CD14-positive monocyte (primary cell): ENCODE measurements at regions not wholly inside any gene's neighbourhood (a gene's known extent, or its start where the extent isn't known, plus 50 kb on each side); places are given as distances from the start of the nearest gene placed in this dataset.

Source experiments
- DNase-seq, 3 donors: peaks; one replicate each; pipeline ENCODE4 v3.0.0-alpha.2; 2011 to 2022
- H2AFZ ChIP-seq: 2 replicates; pipeline ENCODE4 v1.6.0; 2012; ENCODE audit warnings: mild to moderate bottlenecking, low read depth, low read length, inconsistent platforms; ENCODE audit not compliant: insufficient read depth, poor library complexity, severe bottlenecking
- H3K27ac ChIP-seq, 2 donors: 1 replicate in 1 of 2; 2 replicates in 1 of 2; pipeline ENCODE4 v1.5.1; 2012 to 2013; ENCODE audit warnings: low read length in 2 of 2, control low read depth in 1 of 2, inconsistent platforms in 1 of 2, low read depth in 1 of 2, mild to moderate bottlenecking in 1 of 2
- H3K27me3 ChIP-seq, 2 donors: one replicate each; pipeline versions ENCODE4 v1.6.0 to v1.6.1; 2011 to 2013; ENCODE audit warnings: low read length in 2 of 2; ENCODE audit not compliant: control insufficient read depth in 2 of 2, insufficient read depth in 2 of 2
- H3K36me3 ChIP-seq, 2 donors: replicated peaks in 1 of 2; 1 replicate in 1 of 2; 2 replicates in 1 of 2; pipeline versions ENCODE4 v1.5.1 to v1.6.1; 2012 to 2013; ENCODE audit warnings: low read length in 2 of 2, control low read depth in 1 of 2, inconsistent platforms in 1 of 2, mild to moderate bottlenecking in 1 of 2; ENCODE audit not compliant: insufficient read depth in 2 of 2, control insufficient read depth in 1 of 2
- H3K4me1 ChIP-seq, 2 donors: 1 replicate in 1 of 2; 2 replicates in 1 of 2; pipeline versions ENCODE4 v1.5.1 to v1.6.1; 2012 to 2013; ENCODE audit warnings: low read length in 2 of 2, control low read depth in 1 of 2, inconsistent platforms in 1 of 2, mild to moderate bottlenecking in 1 of 2, moderate library complexity in 1 of 2; ENCODE audit not compliant: insufficient read depth in 2 of 2, control insufficient read depth in 1 of 2
- H3K4me2 ChIP-seq: replicated peaks from 2 replicates; pipeline ENCODE3; 2012; ENCODE audit warnings: low read length, moderate library complexity, mild to moderate bottlenecking; ENCODE audit not compliant: poor library complexity, severe bottlenecking; ENCODE audit errors: extremely low read depth
- H3K4me3 ChIP-seq, 3 experiments: fragments of 200-600 bp in 1 of 3; sonication (generic) in 1 of 3; replicated peaks in 1 of 3; 1 replicate in 2 of 3; 2 replicates in 1 of 3; pipeline ENCODE4 v1.5.1; 2011 to 2013; ENCODE audit warnings: low read length in 3 of 3, mild to moderate bottlenecking in 3 of 3, control low read depth in 2 of 3, low read depth in 2 of 3, inconsistent platforms in 1 of 3, moderate library complexity in 1 of 3
- H3K79me2 ChIP-seq: 2 replicates; pipeline ENCODE4 v1.6.0; 2012; ENCODE audit warnings: mild to moderate bottlenecking, control low read depth, inconsistent platforms, low read length, moderate library complexity; ENCODE audit not compliant: insufficient read depth
- H3K9ac ChIP-seq: 2 replicates; pipeline ENCODE4 v1.6.0; 2017; ENCODE audit warnings: low read length, mild to moderate bottlenecking; ENCODE audit not compliant: insufficient read depth, poor library complexity, severe bottlenecking
- H3K9me3 ChIP-seq, 2 donors: replicated peaks in 1 of 2; 1 replicate in 1 of 2; 2 replicates in 1 of 2; pipeline versions ENCODE4 v1.5.1 to v1.6.1; 2012 to 2013; ENCODE audit warnings: low read length in 2 of 2, control low read depth in 1 of 2; ENCODE audit not compliant: control insufficient read depth in 1 of 2, insufficient read depth in 1 of 2
- H4K20me1 ChIP-seq: 2 replicates; pipeline ENCODE4 v1.6.0; 2012; ENCODE audit warnings: mild to moderate bottlenecking, low read length, control low read depth, moderate library complexity; ENCODE audit not compliant: insufficient read depth
- H3K27ac Mint-ChIP-seq, 7 donors: one replicate each; pipeline ENCODE4 v1.8.0; 2020; ENCODE audit warnings: mild to moderate bottlenecking in 7 of 7, mixed read lengths in 7 of 7, moderate library complexity in 6 of 7, inconsistent platforms in 2 of 7
- H3K27me3 Mint-ChIP-seq, 3 donors: one replicate each; pipeline ENCODE4 v1.8.0; 2021 to 2022; ENCODE audit warnings: low read depth in 3 of 3, mild to moderate bottlenecking in 3 of 3, mixed read lengths in 3 of 3, moderate library complexity in 3 of 3, inconsistent platforms in 1 of 3
- H3K36me3 Mint-ChIP-seq, 2 donors: one replicate each; pipeline ENCODE4 v1.8.0; 2020; ENCODE audit warnings: mixed read lengths in 2 of 2, inconsistent platforms in 1 of 2, mild to moderate bottlenecking in 1 of 2
- H3K4me1 Mint-ChIP-seq: one replicate; pipeline ENCODE4 v1.8.0; 2020; ENCODE audit warnings: mild to moderate bottlenecking, mixed read lengths
- H3K4me3 Mint-ChIP-seq, 2 donors: one replicate each; pipeline ENCODE4 v1.8.0; 2020; ENCODE audit warnings: mild to moderate bottlenecking in 2 of 2, mixed read lengths in 2 of 2, moderate library complexity in 1 of 2
- H3K9me3 Mint-ChIP-seq, 7 donors: one replicate each; pipeline ENCODE4 v1.8.0; 2020 to 2022; ENCODE audit warnings: mixed read lengths in 7 of 7, mild to moderate bottlenecking in 6 of 7, moderate library complexity in 6 of 7, inconsistent platforms in 2 of 7
- WGBS: methylation state at CpG from one replicate; pipeline ENCODE4 v1.1.5; 2013; ENCODE audit warnings: missing lambda C conversion rate; ENCODE audit not compliant: insufficient coverage; 5-methylcytosine and 5-hydroxymethylcytosine counted together
- intact Hi-C, 2 donors: fragments of 100-400 bp; cut with micrococcal nuclease; formaldehyde crosslinking; loops; one replicate each; pipeline versions ENCODE4 v1.15.0 to v1.15.1; 2023
- TF ChIP-seq, protein P1 (sequence below): fragments of 200-600 bp; IDR thresholded peaks from one replicate; pipeline ENCODE4 v1.8.0; 2022; ENCODE audit warnings: antibody characterized with exemption, mild to moderate bottlenecking

DNA sequence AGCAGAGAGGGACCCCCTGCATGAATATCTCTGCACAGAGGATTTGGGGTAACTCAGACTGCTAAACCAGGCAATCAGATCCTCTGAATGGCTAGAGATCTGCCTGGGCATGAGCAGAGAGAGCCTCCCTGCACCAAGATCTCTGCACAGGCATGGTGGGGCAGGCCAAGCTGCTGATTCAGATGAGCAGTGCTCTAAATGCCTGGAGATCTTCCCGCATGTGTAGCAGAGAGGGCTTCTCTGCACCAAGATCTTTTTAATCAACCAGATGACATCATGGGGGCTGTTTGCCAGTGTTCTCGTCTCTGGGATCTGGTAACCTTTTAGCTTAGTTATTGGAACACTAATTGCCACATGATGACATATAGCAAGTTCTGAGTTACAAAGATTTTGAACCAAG is 301.3 kb upstream of the GALNT5 start:
- no peak overlapping the region for H3K27ac Mint-ChIP-seq
- Histone ChIP-seq H3K4me3 (no peak overlapping the region), H4K20me1 (no peaks in the 10 kb centered on the region), H3K4me2 (no peak overlapping the region), H3K4me1 (no peaks in the 10 kb centered on the region), H3K27me3 (no peaks in the 10 kb centered on the region), H3K9me3 (peaks cover 26 to 31% of the 10 kb centered on the region in 2 donors), H2AFZ (no peak overlapping the region), H3K27ac (no peak overlapping the region), H3K79me2 (no peaks in the 10 kb centered on the region), H3K36me3 (no peaks in the 10 kb centered on the region), H3K9ac (no peak overlapping the region)
- H3K27me3 Mint-ChIP-seq = no peaks in the 10 kb centered on the region
- TF ChIP-seq, protein P1, sequence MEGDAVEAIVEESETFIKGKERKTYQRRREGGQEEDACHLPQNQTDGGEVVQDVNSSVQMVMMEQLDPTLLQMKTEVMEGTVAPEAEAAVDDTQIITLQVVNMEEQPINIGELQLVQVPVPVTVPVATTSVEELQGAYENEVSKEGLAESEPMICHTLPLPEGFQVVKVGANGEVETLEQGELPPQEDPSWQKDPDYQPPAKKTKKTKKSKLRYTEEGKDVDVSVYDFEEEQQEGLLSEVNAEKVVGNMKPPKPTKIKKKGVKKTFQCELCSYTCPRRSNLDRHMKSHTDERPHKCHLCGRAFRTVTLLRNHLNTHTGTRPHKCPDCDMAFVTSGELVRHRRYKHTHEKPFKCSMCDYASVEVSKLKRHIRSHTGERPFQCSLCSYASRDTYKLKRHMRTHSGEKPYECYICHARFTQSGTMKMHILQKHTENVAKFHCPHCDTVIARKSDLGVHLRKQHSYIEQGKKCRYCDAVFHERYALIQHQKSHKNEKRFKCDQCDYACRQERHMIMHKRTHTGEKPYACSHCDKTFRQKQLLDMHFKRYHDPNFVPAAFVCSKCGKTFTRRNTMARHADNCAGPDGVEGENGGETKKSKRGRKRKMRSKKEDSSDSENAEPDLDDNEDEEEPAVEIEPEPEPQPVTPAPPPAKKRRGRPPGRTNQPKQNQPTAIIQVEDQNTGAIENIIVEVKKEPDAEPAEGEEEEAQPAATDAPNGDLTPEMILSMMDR = no peak
- peaks cover 4 to 17% (median 12%) of the 10 kb centered on the region in 7 donors for H3K9me3 Mint-ChIP-seq
- H3K36me3 Mint-ChIP-seq = no peaks in the 10 kb centered on the region
- DNase-seq = no peak
- H3K4me1 Mint-ChIP-seq = no peaks in the 10 kb centered on the region
- no peak overlapping the region for H3K4me3 Mint-ChIP-seq
- intact Hi-C loops = no loop called here
- WGBS = 100% methylated on average over 1 of the region's 2 CpGs

DNA sequence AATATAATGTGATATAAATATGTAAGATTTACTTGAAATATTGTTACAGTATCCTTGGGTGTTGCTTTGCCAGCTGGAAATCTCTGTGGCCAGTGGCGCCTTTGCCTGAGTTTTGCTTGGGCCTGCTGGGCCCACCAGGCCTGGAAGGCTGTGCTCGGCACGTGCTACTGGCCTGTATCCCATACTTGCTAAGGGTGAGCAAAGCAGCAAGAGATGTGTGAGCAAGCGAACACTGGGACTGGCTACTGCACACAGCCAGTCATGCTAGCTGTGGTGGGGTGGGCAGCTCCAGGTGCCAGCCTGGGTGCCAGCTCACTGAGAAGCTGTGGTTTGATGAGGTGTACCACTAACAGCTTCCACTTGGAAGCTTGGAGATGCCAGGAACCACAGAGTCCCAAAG is 299.1 kb upstream of the GALNT5 start:
- Histone ChIP-seq H3K4me3 (no peak overlapping the region), H3K9me3 (peaks cover 26 to 31% of the 10 kb centered on the region in 2 donors), H3K79me2 (no peaks in the 10 kb centered on the region), H3K36me3 (no peaks in the 10 kb centered on the region), H3K4me2 (no peak overlapping the region), H3K4me1 (no peaks in the 10 kb centered on the region), H3K27me3 (no peaks in the 10 kb centered on the region), H2AFZ (no peak overlapping the region), H3K9ac (no peak overlapping the region), H4K20me1 (no peaks in the 10 kb centered on the region), H3K27ac (no peak overlapping the region)
- Mint-ChIP-seq H3K9me3 (peaks cover 7 to 17% (median 12%) of the 10 kb centered on the region in 7 donors), H3K4me3 (no peak overlapping the region), H3K4me1 (no peaks in the 10 kb centered on the region), H3K36me3 (no peaks in the 10 kb centered on the region), H3K27me3 (no peaks in the 10 kb centered on the region), H3K27ac (no peak overlapping the region)
- intact Hi-C loops = no loop called here
- TF ChIP-seq, protein P1 = no peak
- DNase-seq = no peak
- WGBS = 91% methylated on average over 4 of the region's 4 CpGs
